ENCODE measurements at regions not wholly inside any gene's neighbourhood (a gene's known extent, or its start where the extent isn't known, plus 50 kb on each side); places are given as distances from the start of the nearest gene placed in this dataset.

DNA sequence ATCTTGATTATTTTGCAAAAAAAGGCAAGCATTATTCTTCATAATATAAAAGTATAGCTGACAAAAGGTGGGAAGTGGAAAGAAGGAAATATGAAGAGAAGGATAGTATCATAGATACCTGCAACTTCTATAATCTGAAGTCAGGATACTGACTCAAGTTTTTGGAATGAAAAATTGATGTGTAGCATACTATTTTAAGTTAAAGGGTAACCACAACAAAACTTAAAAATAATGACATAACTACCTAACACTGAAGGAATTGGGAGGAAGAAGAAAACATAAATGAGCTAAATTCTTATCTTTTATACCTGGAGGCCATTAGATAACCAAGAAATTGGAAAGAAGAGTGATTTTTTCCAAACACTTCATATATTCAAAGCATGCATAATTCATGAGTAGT is 51.8 kb upstream of the TLE1 start:
- no peaks in the 10 kb centered on the region for H3K9me1 ChIP-seq (ENCODE audit: control insufficient read depth, extremely low read depth, insufficient read depth, low read length)
- no peaks in the 10 kb centered on the region for H3K9me3 ChIP-seq (ENCODE audit: control insufficient read depth, low read depth, low read length)
- H3K79me2 ChIP-seq (ENCODE audit: control insufficient read depth, insufficient read depth, low read length), result no peaks in the 10 kb centered on the region
- no peak overlapping the region for H3K4me3 ChIP-seq (ENCODE audit: control insufficient read depth in 2 of 3, extremely low read depth in 1 of 3, insufficient read depth in 2 of 3, low read depth in 1 of 3, low read length in 3 of 3)
- no peak overlapping the region for H3K9ac ChIP-seq (ENCODE audit: control insufficient read depth, extremely low read depth, insufficient read depth, low read length)
- DNase-seq (ENCODE audit: low read depth, low spot score) (no peak), FAIRE-seq (no peak)
- H3K27me3 ChIP-seq (ENCODE audit: control insufficient read depth, extremely low read depth, insufficient read depth, low read length), result no peaks in the 10 kb centered on the region
- TF ChIP-seq, protein P1, sequence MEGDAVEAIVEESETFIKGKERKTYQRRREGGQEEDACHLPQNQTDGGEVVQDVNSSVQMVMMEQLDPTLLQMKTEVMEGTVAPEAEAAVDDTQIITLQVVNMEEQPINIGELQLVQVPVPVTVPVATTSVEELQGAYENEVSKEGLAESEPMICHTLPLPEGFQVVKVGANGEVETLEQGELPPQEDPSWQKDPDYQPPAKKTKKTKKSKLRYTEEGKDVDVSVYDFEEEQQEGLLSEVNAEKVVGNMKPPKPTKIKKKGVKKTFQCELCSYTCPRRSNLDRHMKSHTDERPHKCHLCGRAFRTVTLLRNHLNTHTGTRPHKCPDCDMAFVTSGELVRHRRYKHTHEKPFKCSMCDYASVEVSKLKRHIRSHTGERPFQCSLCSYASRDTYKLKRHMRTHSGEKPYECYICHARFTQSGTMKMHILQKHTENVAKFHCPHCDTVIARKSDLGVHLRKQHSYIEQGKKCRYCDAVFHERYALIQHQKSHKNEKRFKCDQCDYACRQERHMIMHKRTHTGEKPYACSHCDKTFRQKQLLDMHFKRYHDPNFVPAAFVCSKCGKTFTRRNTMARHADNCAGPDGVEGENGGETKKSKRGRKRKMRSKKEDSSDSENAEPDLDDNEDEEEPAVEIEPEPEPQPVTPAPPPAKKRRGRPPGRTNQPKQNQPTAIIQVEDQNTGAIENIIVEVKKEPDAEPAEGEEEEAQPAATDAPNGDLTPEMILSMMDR (optimal IDR thresholded peaks at IDR 0.05 in 1 of 3, IDR thresholded peaks at IDR 0.05 in 1 of 3, conservative IDR thresholded peaks at IDR 0.05 in 1 of 3; ENCODE audit: extremely low read depth in 1 of 3, insufficient read depth in 2 of 3, low read length in 3 of 3), result no peak
- TF ChIP-seq EZH2 (IDR thresholded peaks at IDR 0.05; ENCODE audit: low read length), result no peak
- peaks cover 7% of the 10 kb centered on the region for H3K4me1 ChIP-seq (ENCODE audit: control insufficient read depth, extremely low read depth, insufficient read depth, low read length)
- no peaks in the 10 kb centered on the region for H4K20me1 ChIP-seq (ENCODE audit: control insufficient read depth, extremely low read depth, insufficient read depth, low read length)
- no peaks in the 10 kb centered on the region for H3K36me3 ChIP-seq (ENCODE audit: control insufficient read depth in 2 of 2, extremely low read depth in 1 of 2, insufficient read depth in 2 of 2, low read length in 2 of 2)
- H2AFZ ChIP-seq (ENCODE audit: control insufficient read depth, low read length), result no peak overlapping the region
- dilution Hi-C loops (cut with MboI; ENCODE audit: extremely low pct_ligation_motif_present, low sequenced_read_pairs), result no loop called here
- H3K27ac ChIP-seq (ENCODE audit: control insufficient read depth, insufficient read depth, low read length), result no peak overlapping the region
- H3K4me2 ChIP-seq (ENCODE audit: control insufficient read depth, extremely low read depth, insufficient read depth, low read depth, low read length), result no peak overlapping the region

DNA sequence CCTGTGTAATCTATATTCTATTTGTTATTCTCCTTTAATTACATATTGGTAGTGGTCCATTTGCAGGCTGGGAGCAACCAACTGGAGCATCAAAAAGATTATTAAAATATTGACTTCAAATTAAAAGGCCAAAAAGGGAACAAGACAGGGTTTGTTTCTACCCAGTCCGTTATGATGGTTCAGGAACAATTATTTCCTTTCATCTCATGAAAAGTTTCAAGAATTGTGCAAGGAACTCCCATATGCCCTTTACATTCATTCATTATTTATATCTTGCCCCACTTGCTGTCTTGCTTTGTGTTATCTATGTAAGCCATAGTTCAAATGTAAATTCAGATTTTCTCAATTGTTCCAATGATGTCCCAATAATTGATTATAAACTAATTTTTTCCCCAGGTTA is 58.7 kb upstream of the TLE1 start:
- no peak overlapping the region for H3K4me3 ChIP-seq (ENCODE audit: control insufficient read depth in 2 of 3, extremely low read depth in 1 of 3, insufficient read depth in 2 of 3, low read depth in 1 of 3, low read length in 3 of 3)
- no peaks in the 10 kb centered on the region for H3K36me3 ChIP-seq (ENCODE audit: control insufficient read depth in 2 of 2, extremely low read depth in 1 of 2, insufficient read depth in 2 of 2, low read length in 2 of 2)
- H2AFZ ChIP-seq (ENCODE audit: control insufficient read depth, low read length), result no peak overlapping the region
- FAIRE-seq, result no peak
- no peaks in the 10 kb centered on the region for H3K27me3 ChIP-seq (ENCODE audit: control insufficient read depth, extremely low read depth, insufficient read depth, low read length)
- no peaks in the 10 kb centered on the region for H3K79me2 ChIP-seq (ENCODE audit: control insufficient read depth, insufficient read depth, low read length)
- dilution Hi-C loops (cut with MboI; ENCODE audit: extremely low pct_ligation_motif_present, low sequenced_read_pairs), result no loop called here
- H3K9me1 ChIP-seq (ENCODE audit: control insufficient read depth, extremely low read depth, insufficient read depth, low read length), result no peaks in the 10 kb centered on the region
- DNase-seq (ENCODE audit: low read depth, low spot score), result no peak
- no peak overlapping the region for H3K27ac ChIP-seq (ENCODE audit: control insufficient read depth, insufficient read depth, low read length)
- no peaks in the 10 kb centered on the region for H3K4me1 ChIP-seq (ENCODE audit: control insufficient read depth, extremely low read depth, insufficient read depth, low read length)
- H4K20me1 ChIP-seq (ENCODE audit: control insufficient read depth, extremely low read depth, insufficient read depth, low read length), result no peaks in the 10 kb centered on the region
- TF ChIP-seq, protein P1 (optimal IDR thresholded peaks at IDR 0.05 in 1 of 3, IDR thresholded peaks at IDR 0.05 in 1 of 3, conservative IDR thresholded peaks at IDR 0.05 in 1 of 3; ENCODE audit: extremely low read depth in 1 of 3, insufficient read depth in 2 of 3, low read length in 3 of 3), result no peak
- no peak overlapping the region for H3K9ac ChIP-seq (ENCODE audit: control insufficient read depth, extremely low read depth, insufficient read depth, low read length)
- no peak overlapping the region for H3K4me2 ChIP-seq (ENCODE audit: control insufficient read depth, extremely low read depth, insufficient read depth, low read depth, low read length)
- no peaks in the 10 kb centered on the region for H3K9me3 ChIP-seq (ENCODE audit: control insufficient read depth, low read depth, low read length)
